MM.1S (cell line): ENCODE measurements at regions not wholly inside any gene's neighbourhood (a gene's known extent, or its start where the extent isn't known, plus 50 kb on each side); places are given as distances from the start of the nearest gene placed in this dataset.

ENCODE experiments used
- DNase-seq: peaks from one replicate; pipeline ENCODE4 v3.0.0-alpha.2; 2015
- H2AFZ ChIP-seq: fragments of 300-600 bp; sonication (generic); 2 replicates; pipeline ENCODE4 v1.6.0; 2016; ENCODE audit warnings: antibody characterized with exemption, low read length
- H3F3A ChIP-seq: fragments of 300-600 bp; sonication (generic); 2 replicates; pipeline ENCODE4 v1.6.1; 2016; ENCODE audit warnings: mild to moderate bottlenecking, antibody characterized with exemption, low read length, moderate library complexity, mixed read lengths; ENCODE audit not compliant: insufficient read depth
- H3K27ac ChIP-seq: fragments of 300-600 bp; sonication (generic); 2 replicates; pipeline ENCODE4 v1.5.1; 2016; ENCODE audit warnings: mild to moderate bottlenecking, low read length
- H3K27me3 ChIP-seq: fragments of 300-600 bp; sonication (generic); replicated peaks from 2 replicates; pipeline ENCODE4 v1.6.0; 2016; ENCODE audit warnings: low read length; ENCODE audit not compliant: insufficient read depth
- H3K36me3 ChIP-seq: fragments of 300-600 bp; sonication (generic); replicated peaks from 2 replicates; pipeline ENCODE4 v1.6.1; 2016; ENCODE audit warnings: mild to moderate bottlenecking, low read length, mixed read lengths; ENCODE audit not compliant: insufficient read depth
- H3K4me1 ChIP-seq: fragments of 300-600 bp; sonication (generic); 2 replicates; pipeline ENCODE4 v1.6.1; 2016; ENCODE audit warnings: low read length, mixed read lengths
- H3K4me2 ChIP-seq: fragments of 300-600 bp; sonication (generic); 2 replicates; pipeline ENCODE4 v1.6.0; 2016; ENCODE audit warnings: low read depth, low read length
- H3K4me3 ChIP-seq: fragments of 300-600 bp; sonication (generic); 2 replicates; pipeline ENCODE4 v1.5.1; 2016; ENCODE audit warnings: low read length, mixed read lengths
- H3K79me2 ChIP-seq: fragments of 300-600 bp; sonication (generic); 2 replicates; pipeline ENCODE4 v1.6.1; 2016; ENCODE audit warnings: mixed run types, low read length, mixed read lengths
- H3K9ac ChIP-seq: fragments of 300-600 bp; sonication (generic); 2 replicates; pipeline ENCODE4 v1.6.1; 2016; ENCODE audit warnings: low read length, mixed read lengths
- H3K9me2 ChIP-seq: fragments of 300-600 bp; sonication (generic); replicated peaks from 2 replicates; pipeline ENCODE4 v1.6.1; 2016; ENCODE audit warnings: mild to moderate bottlenecking, low read length, mixed read lengths; ENCODE audit not compliant: insufficient read depth
- H3K9me3 ChIP-seq: fragments of 300-600 bp; sonication (generic); replicated peaks from 2 replicates; pipeline ENCODE4 v1.6.1; 2016; ENCODE audit warnings: mild to moderate bottlenecking, low read length, mixed read lengths; ENCODE audit not compliant: insufficient read depth
- H4K20me1 ChIP-seq: fragments of 300-600 bp; sonication (generic); 2 replicates; pipeline ENCODE4 v1.6.1; 2016; ENCODE audit warnings: mild to moderate bottlenecking, low read length, moderate library complexity, mixed read lengths; ENCODE audit not compliant: insufficient read depth
- CTCF ChIP-seq: fragments of 300-600 bp; sonication (generic); IDR thresholded peaks from 2 replicates; pipeline ENCODE4 v1.5.1; 2016; ENCODE audit warnings: antibody characterized with exemption, low read length, mixed read lengths
- EZH2 ChIP-seq: fragments of 300-600 bp; sonication (generic); optimal IDR thresholded peaks from 2 replicates; pipeline ENCODE3; 2017; ENCODE audit warnings: low read depth, mild to moderate bottlenecking, antibody characterized with exemption, low read length, mixed read lengths
- EZH2phosphoT487 ChIP-seq: fragments of 300-600 bp; sonication (generic); IDR thresholded peaks from 2 replicates; pipeline ENCODE4 v1.6.1; 2018; ENCODE audit warnings: antibody characterized with exemption, low read length

- Histone ChIP-seq H3K36me3 (no peaks in the 10 kb centered on the region), H3K9me2 (no peaks in the 10 kb centered on the region), H3K27me3 (no peaks in the 10 kb centered on the region), H3F3A (no peaks in the 10 kb centered on the region), H3K79me2 (no peaks in the 10 kb centered on the region), H3K4me2 (no peak overlapping the region), H3K9me3 (no peaks in the 10 kb centered on the region), H2AFZ (no peak overlapping the region), H3K27ac (no peak overlapping the region), H3K9ac (no peak overlapping the region), H3K4me3 (no peak overlapping the region), H3K4me1 (no peaks in the 10 kb centered on the region), H4K20me1 (no peaks in the 10 kb centered on the region)
- no peak for DNase-seq
- TF ChIP-seq EZH2phosphoT487 (no peak), EZH2 (no peak), CTCF (no peak)
Observed at GRCh38 chr6:100177956-100178355, 183.9 kb upstream of the MCHR2 start.

- TF ChIP-seq EZH2phosphoT487 = no peak
- TF ChIP-seq EZH2 = no peak
- no peak for TF ChIP-seq CTCF
- no peaks in the 10 kb centered on the region for H3K9me3 ChIP-seq
- H3K79me2 ChIP-seq = no peaks in the 10 kb centered on the region
- H4K20me1 ChIP-seq = no peaks in the 10 kb centered on the region
- no peaks in the 10 kb centered on the region for H3K9me2 ChIP-seq
- H3K27me3 ChIP-seq = no peaks in the 10 kb centered on the region
- H3K36me3 ChIP-seq = no peaks in the 10 kb centered on the region
- no peak overlapping the region for H3K4me2 ChIP-seq
- no peaks in the 10 kb centered on the region for H3K4me1 ChIP-seq
- no peaks in the 10 kb centered on the region for H3F3A ChIP-seq
- H3K27ac ChIP-seq = no peak overlapping the region
- H3K9ac ChIP-seq = no peak overlapping the region
- no peak overlapping the region for H2AFZ ChIP-seq
- no peak overlapping the region for H3K4me3 ChIP-seq
- DNase-seq = no peak
Observed at GRCh38 chr6:100176951-100177710, 183.1 kb upstream of the MCHR2 start.

- Histone ChIP-seq H3K4me2 (no peak overlapping the region), H3K9me2 (no peaks in the 10 kb centered on the region), H2AFZ (no peak overlapping the region)
Observed at GRCh38 chr6:100176311-100176950, 182.4 kb upstream of the MCHR2 start.

More at GRCh38 chr6:100176311-100176950, 182.4 kb upstream of the MCHR2 start:
- DNase-seq = peak; percentile 9
- Histone ChIP-seq H3K27ac (no peak overlapping the region), H4K20me1 (no peaks in the 10 kb centered on the region), H3K9me3 (no peaks in the 10 kb centered on the region), H3K36me3 (no peaks in the 10 kb centered on the region), H3F3A (no peaks in the 10 kb centered on the region), H3K4me1 (no peaks in the 10 kb centered on the region), H3K79me2 (no peaks in the 10 kb centered on the region), H3K27me3 (no peaks in the 10 kb centered on the region), H3K9ac (no peak overlapping the region), H3K4me3 (no peak overlapping the region)
- TF ChIP-seq EZH2phosphoT487 (no peak), CTCF (peak; percentile 43), EZH2 (no peak)
